H1 (cell line): ENCODE measurements at regions not wholly inside any gene's neighbourhood (a gene's known extent, or its start where the extent isn't known, plus 50 kb on each side); places are given as distances from the start of the nearest gene placed in this dataset.
A peak's percentile ranks its signal among the peaks of the same experiment; 100 is the strongest.

Source experiments
- ASH2L ChIP-seq: fragments of 200-600, 300-600 bp; sonication (generic); IDR thresholded peaks from one replicate; pipeline ENCODE4 v1.7.1; 2017; ENCODE audit warnings: low read length
- BACH1 ChIP-seq: IDR thresholded peaks from 2 replicates; pipeline ENCODE4 v1.6.1; 2012; ENCODE audit warnings: low read length, improper control_type of control experiment
- CEBPB ChIP-seq: IDR thresholded peaks from 2 replicates; pipeline ENCODE4 v1.6.1; 2012; ENCODE audit warnings: low read depth, low read length
- CTCF ChIP-seq, 3 experiments: IDR thresholded peaks; 1 replicate in 2 of 3; 2 replicates in 1 of 3; pipeline versions ENCODE4 v1.5.1 to v1.6.1; 2011; ENCODE audit warnings: low read length in 3 of 3, mild to moderate bottlenecking in 3 of 3, inconsistent platforms in 2 of 3, low read depth in 1 of 3, moderate library complexity in 1 of 3; ENCODE audit not compliant: insufficient read depth in 1 of 3; ENCODE audit errors: control extremely low read depth in 1 of 3
- EP300 ChIP-seq, 2 experiments: IDR thresholded peaks; 1 replicate in 1 of 2; 2 replicates in 1 of 2; pipeline ENCODE4 v1.6.1; 2011 to 2012; ENCODE audit warnings: low read depth in 2 of 2, low read length in 2 of 2, mild to moderate bottlenecking in 2 of 2, borderline replicate concordance in 1 of 2, inconsistent platforms in 1 of 2, moderate library complexity in 1 of 2
- GABPA ChIP-seq: IDR thresholded peaks from 2 replicates; pipeline ENCODE4 v1.6.1; 2011; ENCODE audit warnings: mild to moderate bottlenecking, low read length, moderate library complexity, borderline replicate concordance; ENCODE audit not compliant: insufficient read depth
- GTF2F1 ChIP-seq: IDR thresholded peaks from 2 replicates; pipeline ENCODE4 v1.6.1; 2012; ENCODE audit warnings: low read depth, low read length, improper control_type of control experiment, borderline replicate concordance
- JUN ChIP-seq: IDR thresholded peaks from 2 replicates; pipeline ENCODE4 v1.6.1; 2011; ENCODE audit warnings: low read depth, mild to moderate bottlenecking, improper control_type of control experiment, low read length
- NANOG ChIP-seq: IDR thresholded peaks from 2 replicates; pipeline ENCODE4 v1.6.1; 2011; ENCODE audit warnings: low read length, low read depth, mild to moderate bottlenecking, inconsistent platforms; ENCODE audit not compliant: insufficient read depth, poor library complexity, severe bottlenecking
- TAF1 ChIP-seq: IDR thresholded peaks from 2 replicates; pipeline ENCODE4 v1.6.1; 2011; ENCODE audit warnings: mild to moderate bottlenecking, low read depth, low read length
- TEAD4 ChIP-seq: IDR thresholded peaks from 2 replicates; pipeline ENCODE4 v1.6.1; 2012; ENCODE audit warnings: low read depth, low read length, inconsistent platforms, mixed read lengths
- USF2 ChIP-seq: IDR thresholded peaks from 2 replicates; pipeline ENCODE4 v1.6.1; 2011; ENCODE audit warnings: low read length, improper control_type of control experiment
- ZNF274 ChIP-seq: IDR thresholded peaks from 2 replicates; pipeline ENCODE4 v1.7.0; 2012; ENCODE audit warnings: low read length, borderline replicate concordance; ENCODE audit errors: extremely low read depth

GRCh38 chr7:49023345-49024328 is 99.3 kb downstream of the CDC14C start (continued):
- TF ChIP-seq JUN (no peak), GTF2F1 (no peak), NANOG (no peak), TAF1 (peak; percentile 44; the same call in 1 of the 2 replicates), TEAD4 (peak; percentile 60), USF2 (no peak), ZNF274 (no peak), CEBPB (no peak), ASH2L (no peak), BACH1 (no peak), EP300 (IDR thresholded peaks at IDR 0.05; ENCODE audit: borderline replicate concordance in 1 of 2, low read depth in 2 of 2, low read length in 2 of 2) (no peak), CTCF (IDR thresholded peaks at IDR 0.05; ENCODE audit: control extremely low read depth in 1 of 3, insufficient read depth in 1 of 3, low read depth in 1 of 3, low read length in 3 of 3) (no peak), GABPA (no peak)
